GM12875 (cell line): ENCODE measurements at regions not wholly inside any gene's neighbourhood (a gene's known extent, or its start where the extent isn't known, plus 50 kb on each side); places are given as distances from the start of the nearest gene placed in this dataset.

Experiments
- H3K4me3 ChIP-seq: one replicate; pipeline ENCODE4 v1.5.1; 2011; ENCODE audit warnings: low read depth, low read length, control low read depth
- TF ChIP-seq, protein P1 (sequence below): IDR thresholded peaks from 2 replicates; pipeline ENCODE4 v1.5.1; 2011; ENCODE audit warnings: low read depth, mild to moderate bottlenecking, control low read depth, inconsistent platforms, low read length, moderate library complexity, borderline replicate concordance; ENCODE audit not compliant: insufficient read depth

DNA sequence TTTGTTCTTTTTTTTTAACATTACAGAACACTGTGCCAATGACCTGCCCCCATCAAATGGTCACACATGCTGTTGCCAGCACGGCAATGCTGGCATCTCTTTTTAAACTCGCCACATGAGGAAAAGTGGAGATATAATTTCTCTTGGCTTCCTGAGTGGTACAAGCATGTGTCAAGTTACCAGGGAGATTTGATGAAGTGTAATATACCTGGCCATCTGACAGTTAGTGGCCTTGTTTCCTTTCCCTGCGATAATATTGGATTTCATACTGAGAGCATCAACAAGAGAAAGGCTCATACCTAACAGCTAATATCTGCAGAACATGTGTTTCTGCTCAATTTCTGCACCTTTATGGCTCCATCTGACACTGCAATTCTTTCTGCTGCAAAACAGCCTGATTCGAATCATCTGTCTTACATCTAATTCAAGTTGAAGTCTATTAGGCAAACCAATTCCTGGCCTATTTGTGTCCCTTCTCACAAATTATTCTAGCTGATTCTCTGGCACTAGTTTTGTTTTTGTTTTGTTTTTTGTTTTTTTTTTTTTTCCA is 519.5 kb downstream of the PREX1 start:
- no peak overlapping the region for H3K4me3 ChIP-seq
- TF ChIP-seq, protein P1, sequence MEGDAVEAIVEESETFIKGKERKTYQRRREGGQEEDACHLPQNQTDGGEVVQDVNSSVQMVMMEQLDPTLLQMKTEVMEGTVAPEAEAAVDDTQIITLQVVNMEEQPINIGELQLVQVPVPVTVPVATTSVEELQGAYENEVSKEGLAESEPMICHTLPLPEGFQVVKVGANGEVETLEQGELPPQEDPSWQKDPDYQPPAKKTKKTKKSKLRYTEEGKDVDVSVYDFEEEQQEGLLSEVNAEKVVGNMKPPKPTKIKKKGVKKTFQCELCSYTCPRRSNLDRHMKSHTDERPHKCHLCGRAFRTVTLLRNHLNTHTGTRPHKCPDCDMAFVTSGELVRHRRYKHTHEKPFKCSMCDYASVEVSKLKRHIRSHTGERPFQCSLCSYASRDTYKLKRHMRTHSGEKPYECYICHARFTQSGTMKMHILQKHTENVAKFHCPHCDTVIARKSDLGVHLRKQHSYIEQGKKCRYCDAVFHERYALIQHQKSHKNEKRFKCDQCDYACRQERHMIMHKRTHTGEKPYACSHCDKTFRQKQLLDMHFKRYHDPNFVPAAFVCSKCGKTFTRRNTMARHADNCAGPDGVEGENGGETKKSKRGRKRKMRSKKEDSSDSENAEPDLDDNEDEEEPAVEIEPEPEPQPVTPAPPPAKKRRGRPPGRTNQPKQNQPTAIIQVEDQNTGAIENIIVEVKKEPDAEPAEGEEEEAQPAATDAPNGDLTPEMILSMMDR = no peak

DNA sequence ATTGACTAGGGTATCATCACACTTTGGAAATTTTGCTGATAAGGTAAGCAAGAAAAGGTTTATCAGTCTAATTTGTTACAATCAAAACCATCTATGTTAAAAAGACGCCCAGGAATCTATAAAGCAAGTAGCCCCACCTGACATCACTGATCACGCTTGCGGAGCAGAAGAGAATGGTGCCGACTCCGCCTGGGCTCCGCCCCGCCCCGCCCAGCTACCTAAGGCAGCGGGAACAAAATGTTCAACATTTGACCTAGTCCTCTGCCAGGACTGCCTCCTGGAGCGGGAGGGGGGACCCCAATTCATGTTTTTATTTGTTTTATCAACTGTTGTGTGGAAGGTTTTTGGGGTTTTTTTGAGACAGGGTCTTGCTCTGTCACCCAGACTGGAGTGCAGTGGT is 520.5 kb downstream of the PREX1 start:
- TF ChIP-seq, protein P1 = no peak
- no peak overlapping the region for H3K4me3 ChIP-seq

DNA sequence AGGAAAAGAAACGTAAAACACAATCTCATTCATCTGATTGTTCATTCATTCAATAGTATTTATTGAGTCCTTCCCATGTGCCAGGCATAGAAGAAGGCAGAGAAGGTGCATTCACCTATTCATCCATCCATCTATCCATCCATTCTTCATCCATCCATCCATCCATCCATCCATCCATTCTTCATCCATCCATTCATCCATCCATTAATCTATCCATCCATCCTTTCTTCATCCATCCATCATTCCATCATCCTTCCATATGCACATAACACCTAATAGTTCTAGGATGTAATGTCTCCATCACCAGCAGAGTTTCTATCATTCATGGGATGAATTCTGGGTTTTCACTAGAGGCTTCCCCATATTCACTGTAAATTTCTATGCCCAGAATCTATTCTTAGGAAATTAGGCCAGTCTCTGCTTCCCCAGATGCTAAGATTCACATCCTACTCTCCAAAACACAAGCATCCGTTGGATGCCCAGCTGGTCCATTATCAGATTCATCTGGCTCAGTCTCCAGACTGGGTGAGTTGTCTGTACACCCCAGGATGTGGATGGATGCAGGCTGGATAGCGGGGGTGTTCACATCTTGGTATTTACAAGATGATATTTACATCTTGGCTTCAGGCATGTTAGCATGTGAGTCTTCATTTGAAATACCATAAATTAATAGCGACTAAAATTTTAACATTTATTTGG is 517.7 kb upstream of the SULF2 start:
- TF ChIP-seq, protein P1 = no peak
- no peak overlapping the region for H3K4me3 ChIP-seq

DNA sequence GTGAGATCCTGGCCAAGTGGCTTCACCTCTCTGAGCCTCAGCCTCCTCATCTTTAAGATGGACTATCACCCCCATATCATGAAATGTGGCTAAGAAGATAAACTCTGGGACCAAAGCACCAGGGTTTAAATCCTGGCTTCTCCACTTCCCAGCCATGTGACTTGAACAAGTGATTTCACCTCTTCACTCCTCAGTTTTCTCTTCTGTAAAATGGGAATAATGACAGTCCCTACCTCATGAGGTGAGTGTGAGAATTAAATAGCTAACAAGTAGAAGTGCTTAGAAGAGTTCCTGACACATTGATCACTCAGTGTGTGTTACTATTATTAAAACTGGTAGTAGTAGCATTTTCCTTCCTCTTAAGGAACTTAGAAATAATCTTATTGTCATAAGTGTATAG is 516.9 kb upstream of the SULF2 start:
- TF ChIP-seq, protein P1 = no peak

DNA sequence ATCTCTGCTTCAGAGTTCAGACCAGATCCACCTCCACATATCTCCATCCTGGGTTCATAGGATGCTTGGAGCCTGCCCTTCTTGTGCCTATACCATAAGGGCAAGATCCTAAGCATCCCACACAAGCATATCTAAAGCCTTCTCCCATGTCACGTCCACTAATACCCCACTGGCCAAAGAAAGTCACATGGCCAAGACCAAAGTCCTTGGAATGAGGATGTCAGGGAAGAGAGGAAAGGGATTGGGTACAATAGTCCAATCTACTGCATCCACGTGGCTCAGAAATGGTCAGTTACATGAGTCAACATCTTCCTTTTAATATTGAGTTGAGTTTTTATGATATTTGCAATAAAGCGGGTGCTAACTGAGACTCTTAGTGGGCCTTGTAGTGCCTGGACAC is 515.9 kb upstream of the SULF2 start:
- TF ChIP-seq, protein P1 = no peak

More for the DNA sequence above, 516.9 kb upstream of the SULF2 start:
- H3K4me3 ChIP-seq = no peak overlapping the region

DNA sequence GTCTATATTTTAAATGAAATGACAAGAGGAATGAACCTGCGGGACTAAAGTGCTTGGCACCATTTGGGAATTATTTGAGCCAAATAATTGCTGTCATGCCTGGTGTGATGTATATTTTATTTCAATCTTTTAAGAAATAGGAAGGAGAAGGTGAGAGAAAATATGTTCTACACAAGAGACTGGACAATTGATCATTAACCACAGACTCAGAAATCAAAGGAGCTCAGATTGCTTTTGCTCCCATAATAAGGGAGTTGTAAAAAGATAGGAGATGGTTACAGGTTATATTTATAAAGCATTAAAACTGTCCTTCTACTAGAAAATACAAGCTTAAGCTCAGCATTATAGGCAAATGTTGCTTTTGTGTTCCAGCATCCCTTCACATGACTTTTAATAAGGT is 515.2 kb upstream of the SULF2 start:
- TF ChIP-seq, protein P1 = no peak
- no peak overlapping the region for H3K4me3 ChIP-seq

More for the DNA sequence above, 515.9 kb upstream of the SULF2 start:
- no peak overlapping the region for H3K4me3 ChIP-seq

DNA sequence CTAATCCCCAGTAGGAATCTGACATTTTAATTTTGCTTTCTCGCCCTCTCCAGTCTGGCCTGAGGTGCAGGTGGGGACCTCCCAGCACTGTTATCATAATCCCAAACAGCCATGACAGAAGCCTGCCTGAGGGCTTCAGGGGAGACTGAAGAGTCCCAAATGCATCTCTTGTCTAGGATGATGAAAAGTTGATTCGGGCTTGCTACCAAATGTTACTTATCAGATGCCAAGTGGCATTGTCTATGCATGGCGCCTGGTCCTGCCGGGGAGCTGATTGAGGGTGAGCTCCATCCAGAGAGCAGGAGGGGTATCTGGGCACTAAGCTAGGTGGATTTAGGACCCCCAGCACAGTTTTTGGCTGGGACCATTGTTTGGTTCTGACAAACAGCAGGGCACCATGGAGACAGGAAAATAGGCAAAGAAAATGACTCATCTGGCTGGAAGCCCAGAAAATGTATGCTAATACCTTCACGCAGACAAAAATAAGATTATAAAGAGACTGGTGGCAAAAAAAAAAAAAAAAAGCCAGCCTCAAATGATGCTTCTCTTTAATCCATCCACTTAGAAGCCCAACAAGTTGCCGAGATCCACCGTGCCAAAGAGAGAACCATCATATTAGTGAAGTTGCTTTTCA is 513.7 kb upstream of the SULF2 start:
- H3K4me3 ChIP-seq = no peak overlapping the region
- TF ChIP-seq, protein P1 = no peak
